Mesendoderm (in vitro differentiated cells): ENCODE measurements at regions not wholly inside any gene's neighbourhood (a gene's known extent, or its start where the extent isn't known, plus 50 kb on each side); places are given as distances from the start of the nearest gene placed in this dataset.

Source experiments
- DNase-seq: peaks from one replicate; pipeline ENCODE4 v3.0.0; 2013
- H2AK5ac ChIP-seq: 2 replicates; pipeline ENCODE4 v1.6.1; 2013; ENCODE audit warnings: low read length, inconsistent platforms
- H2BK120ac ChIP-seq: 2 replicates; pipeline ENCODE4 v1.6.1; 2013; ENCODE audit warnings: low read depth, mild to moderate bottlenecking, low read length, moderate library complexity, mixed read lengths
- H2BK15ac ChIP-seq: replicated peaks from 2 replicates; pipeline ENCODE4 v1.6.1; 2013; ENCODE audit warnings: low read depth, mild to moderate bottlenecking, moderate library complexity
- H2BK5ac ChIP-seq: 2 replicates; pipeline ENCODE4 v1.6.1; 2013; ENCODE audit warnings: low read length, inconsistent platforms
- H3K18ac ChIP-seq: 2 replicates; pipeline ENCODE4 v1.6.1; 2013; ENCODE audit warnings: mild to moderate bottlenecking, low read length, mixed read lengths
- H3K23ac ChIP-seq: one replicate; pipeline ENCODE4 v1.6.1; 2013; ENCODE audit warnings: low read length
- H3K27ac ChIP-seq: 2 replicates; pipeline ENCODE4 v1.5.1; 2013; ENCODE audit warnings: low read depth, mild to moderate bottlenecking, inconsistent platforms, low read length, moderate library complexity
- H3K27me3 ChIP-seq: 2 replicates; pipeline ENCODE4 v1.6.1; 2013; ENCODE audit warnings: low read length, control low read depth, mild to moderate bottlenecking, inconsistent platforms; ENCODE audit not compliant: insufficient read depth, poor library complexity
- H3K36me3 ChIP-seq: 2 replicates; pipeline ENCODE4 v1.6.1; 2013; ENCODE audit warnings: low read length, inconsistent platforms; ENCODE audit not compliant: control insufficient read depth, insufficient read depth
- H3K4ac ChIP-seq: one replicate; pipeline ENCODE4 v1.6.1; 2013; ENCODE audit warnings: low read depth, mild to moderate bottlenecking, low read length, moderate library complexity
- H3K4me1 ChIP-seq: 2 replicates; pipeline ENCODE4 v1.6.1; 2013; ENCODE audit warnings: low read depth, low read length, inconsistent platforms; ENCODE audit not compliant: control insufficient read depth
- H3K4me2 ChIP-seq: 2 replicates; pipeline ENCODE4 v1.6.1; 2013; ENCODE audit warnings: low read length
- H3K4me3 ChIP-seq: 2 replicates; pipeline ENCODE4 v1.5.1; 2013; ENCODE audit warnings: mild to moderate bottlenecking, low read length
- H3K56ac ChIP-seq: one replicate; pipeline ENCODE4 v1.6.1; 2013; ENCODE audit warnings: low read length
- H3K79me1 ChIP-seq: 2 replicates; pipeline ENCODE4 v1.6.1; 2013; ENCODE audit warnings: low read length, inconsistent platforms
- H3K79me2 ChIP-seq: 2 replicates; pipeline ENCODE4 v1.6.1; 2013; ENCODE audit warnings: mild to moderate bottlenecking, low read length; ENCODE audit not compliant: control insufficient read depth, insufficient read depth
- H3K9ac ChIP-seq: 2 replicates; pipeline ENCODE4 v1.6.1; 2013; ENCODE audit warnings: low read length, inconsistent platforms
- H4K5ac ChIP-seq: one replicate; pipeline ENCODE4 v1.6.1; 2013; ENCODE audit warnings: low read length
- H4K8ac ChIP-seq: one replicate; pipeline ENCODE4 v1.6.1; 2013; ENCODE audit warnings: low read depth, mild to moderate bottlenecking, control low read depth, low read length, moderate library complexity
- WGBS: extraction: QIAGEN DNeasy Blood & Tissue Kit; methylation state at CpG from one replicate; pipeline ENCODE4 v1.1.7; 2013; ENCODE audit warnings: low lambda C conversion rate, missing lambda C conversion rate; ENCODE audit not compliant: insufficient coverage; ENCODE audit errors: extremely low coverage; 5-methylcytosine and 5-hydroxymethylcytosine counted together

GRCh38 chr14:58805605-58806409 lies 168.0 kb downstream of the DACT1 start:
- Histone ChIP-seq H4K5ac (no peak overlapping the region), H3K4me3 (no peak overlapping the region), H2BK5ac (no peak overlapping the region), H3K23ac (no peak overlapping the region), H3K27me3 (no peaks in the 10 kb centered on the region), H2BK120ac (no peak overlapping the region), H3K36me3 (no peaks in the 10 kb centered on the region), H3K4me2 (no peak overlapping the region), H2BK15ac (no peak overlapping the region), H3K4ac (no peak overlapping the region), H3K4me1 (no peaks in the 10 kb centered on the region), H4K8ac (no peak overlapping the region), H2AK5ac (no peak overlapping the region), H3K56ac (no peak overlapping the region), H3K27ac (no peak overlapping the region), H3K79me2 (no peaks in the 10 kb centered on the region), H3K18ac (no peak overlapping the region), H3K79me1 (no peaks in the 10 kb centered on the region), H3K9ac (no peak overlapping the region)
- WGBS, result no CpG with 5 or more reads among the region's 6 CpGs
- DNase-seq, result no peak

GRCh38 chr14:58807191-58807590 lies 169.4 kb downstream of the DACT1 start:
- H3K27ac ChIP-seq, result no peak overlapping the region
- no peak overlapping the region for H2BK15ac ChIP-seq
- H4K8ac ChIP-seq, result no peak overlapping the region
- H4K5ac ChIP-seq, result no peak overlapping the region
- no peak for DNase-seq
- no peaks in the 10 kb centered on the region for H3K79me2 ChIP-seq
- no peak overlapping the region for H3K4me3 ChIP-seq
- H2BK5ac ChIP-seq, result no peak overlapping the region
- H3K36me3 ChIP-seq, result no peaks in the 10 kb centered on the region
- no peak overlapping the region for H3K23ac ChIP-seq
- no peak overlapping the region for H3K18ac ChIP-seq
- H3K9ac ChIP-seq, result no peak overlapping the region
- H2AK5ac ChIP-seq, result no peak overlapping the region
- no peaks in the 10 kb centered on the region for H3K4me1 ChIP-seq
- H3K56ac ChIP-seq, result no peak overlapping the region
- H3K79me1 ChIP-seq, result no peaks in the 10 kb centered on the region
- no peak overlapping the region for H3K4ac ChIP-seq
- no peak overlapping the region for H2BK120ac ChIP-seq
- no peak overlapping the region for H3K4me2 ChIP-seq
- no peaks in the 10 kb centered on the region for H3K27me3 ChIP-seq

- Histone ChIP-seq H3K56ac (no peak overlapping the region), H2BK15ac (no peak overlapping the region), H3K79me2 (no peaks in the 10 kb centered on the region), H3K4me2 (no peak overlapping the region), H3K4me1 (no peaks in the 10 kb centered on the region), H4K5ac (no peak overlapping the region), H3K36me3 (no peaks in the 10 kb centered on the region), H3K4me3 (no peak overlapping the region), H3K27ac (no peak overlapping the region), H3K18ac (no peak overlapping the region), H3K4ac (no peak overlapping the region), H2BK120ac (no peak overlapping the region), H3K27me3 (no peaks in the 10 kb centered on the region), H4K8ac (no peak overlapping the region), H3K23ac (no peak overlapping the region), H3K9ac (no peak overlapping the region), H2BK5ac (no peak overlapping the region), H2AK5ac (no peak overlapping the region), H3K79me1 (no peaks in the 10 kb centered on the region)
- DNase-seq, result no peak
- no CpG with 5 or more reads among the region's 4 CpGs for WGBS
These were observed 171.1 kb downstream of the DACT1 start for GRCh38 chr14:58808828-58809227.

GRCh38 chr14:58809520-58809919 lies 171.8 kb downstream of the DACT1 start:
- Histone ChIP-seq H3K18ac (no peak overlapping the region), H3K79me1 (no peaks in the 10 kb centered on the region), H3K23ac (no peak overlapping the region), H2AK5ac (no peak overlapping the region), H3K56ac (no peak overlapping the region), H3K4me3 (no peak overlapping the region), H4K8ac (no peak overlapping the region), H2BK120ac (no peak overlapping the region), H3K27me3 (no peaks in the 10 kb centered on the region), H2BK15ac (no peak overlapping the region), H2BK5ac (no peak overlapping the region), H3K4me1 (no peaks in the 10 kb centered on the region), H3K4ac (no peak overlapping the region), H3K36me3 (no peaks in the 10 kb centered on the region), H4K5ac (no peak overlapping the region), H3K9ac (no peak overlapping the region), H3K4me2 (no peak overlapping the region), H3K79me2 (no peaks in the 10 kb centered on the region), H3K27ac (no peak overlapping the region)
- WGBS, result no CpG with 5 or more reads among the region's 1 CpG
- DNase-seq, result no peak

- no peak overlapping the region for H3K23ac ChIP-seq
- H2BK15ac ChIP-seq, result no peak overlapping the region
- H3K4ac ChIP-seq, result no peak overlapping the region
- no peak overlapping the region for H3K9ac ChIP-seq
- no peak overlapping the region for H3K56ac ChIP-seq
- H4K5ac ChIP-seq, result no peak overlapping the region
- H3K27me3 ChIP-seq, result no peaks in the 10 kb centered on the region
- no peak overlapping the region for H3K4me2 ChIP-seq
- H3K27ac ChIP-seq, result no peak overlapping the region
- no peaks in the 10 kb centered on the region for H3K4me1 ChIP-seq
- H3K79me2 ChIP-seq, result no peaks in the 10 kb centered on the region
- H2BK120ac ChIP-seq, result no peak overlapping the region
- H3K4me3 ChIP-seq, result no peak overlapping the region
- no CpG with 5 or more reads among the region's 3 CpGs for WGBS
- no peaks in the 10 kb centered on the region for H3K79me1 ChIP-seq
- H2BK5ac ChIP-seq, result no peak overlapping the region
- no peak overlapping the region for H3K18ac ChIP-seq
- no peak overlapping the region for H4K8ac ChIP-seq
- H2AK5ac ChIP-seq, result no peak overlapping the region
- no peaks in the 10 kb centered on the region for H3K36me3 ChIP-seq
- DNase-seq, result peak; percentile 39
These were observed 174.5 kb downstream of the DACT1 start for GRCh38 chr14:58812050-58812910.
